ENCODE measurements at regions not wholly inside any gene's neighbourhood (a gene's known extent, or its start where the extent isn't known, plus 50 kb on each side); places are given as distances from the start of the nearest gene placed in this dataset.

GRCh38 chr1:59081795-59082194 is 215.1 kb upstream of the FGGY start:
- no peak for DNase-seq (ENCODE audit: low read depth in 2 of 2)

GRCh38 chr1:59083946-59084865 is 212.7 kb upstream of the FGGY start:
- no peak for DNase-seq (ENCODE audit: low read depth in 2 of 2)

GRCh38 chr1:59085101-59085500 is 211.8 kb upstream of the FGGY start:
- no peak for DNase-seq (ENCODE audit: low read depth in 2 of 2)

GRCh38 chr1:59089036-59089798 is 207.7 kb upstream of the FGGY start:
- DNase-seq (ENCODE audit: low read depth in 2 of 2): no peak

GRCh38 chr1:59089922-59090457 is 206.9 kb upstream of the FGGY start:
- no peak for DNase-seq (ENCODE audit: low read depth in 2 of 2)

GRCh38 chr1:59092126-59092525 is 204.8 kb upstream of the FGGY start:
- no peak for DNase-seq (ENCODE audit: low read depth in 2 of 2)

GRCh38 chr1:59094001-59094400 is 202.9 kb upstream of the FGGY start:
- no peak for DNase-seq (ENCODE audit: low read depth in 2 of 2)

GRCh38 chr1:59096501-59096900 is 200.4 kb upstream of the FGGY start:
- no peak for DNase-seq (ENCODE audit: low read depth in 2 of 2)

- no peak for DNase-seq (ENCODE audit: low read depth in 2 of 2)
Measured at GRCh38 chr1:59098655-59099054, 198.2 kb upstream of the FGGY start.

GRCh38 chr1:59100708-59101374 is 196.1 kb upstream of the FGGY start:
- DNase-seq (ENCODE audit: low read depth in 2 of 2): no peak

GRCh38 chr1:59101518-59101917 is 195.4 kb upstream of the FGGY start:
- no peak for DNase-seq (ENCODE audit: low read depth in 2 of 2)

GRCh38 chr1:59103457-59103856 is 193.4 kb upstream of the FGGY start:
- DNase-seq (ENCODE audit: low read depth in 2 of 2): no peak

- no peak for DNase-seq (ENCODE audit: low read depth in 2 of 2)
Measured at GRCh38 chr1:59104191-59104760, 192.6 kb upstream of the FGGY start.

GRCh38 chr1:59105548-59106507 is 191.1 kb upstream of the FGGY start:
- no peak for DNase-seq (ENCODE audit: low read depth in 2 of 2)

GRCh38 chr1:59107516-59107915 is 189.4 kb upstream of the FGGY start:
- no peak for DNase-seq (ENCODE audit: low read depth in 2 of 2)

GRCh38 chr1:59107916-59108315 is 189.0 kb upstream of the FGGY start:
- no peak for DNase-seq (ENCODE audit: low read depth in 2 of 2)

GRCh38 chr1:59108481-59109317 is 188.2 kb upstream of the FGGY start:
- DNase-seq (ENCODE audit: low read depth in 2 of 2): no peak

GRCh38 chr1:59110271-59110670 is 186.6 kb upstream of the FGGY start:
- DNase-seq (ENCODE audit: low read depth in 2 of 2): no peak

GRCh38 chr1:59113876-59114457 is 182.9 kb upstream of the FGGY start:
- no peak for DNase-seq (ENCODE audit: low read depth in 2 of 2)
